Tibial artery (tissue), 4 donors: ENCODE measurements at regions not wholly inside any gene's neighbourhood (a gene's known extent, or its start where the extent isn't known, plus 50 kb on each side); places are given as distances from the start of the nearest gene placed in this dataset.

Experiments
- DNase-seq, 2 donors: peaks; one replicate each; pipeline ENCODE4 v3.0.0-alpha.2; 2019
- H3K27ac ChIP-seq, 2 donors: fragments of 200-600 bp; sonication (generic) in 1 of 2; 1 replicate in 1 of 2; 2 replicates in 1 of 2; pipeline ENCODE4 v1.5.1; 2018 to 2019; ENCODE audit warnings: mild to moderate bottlenecking in 1 of 2
- H3K27me3 ChIP-seq, 2 donors: fragments of 200-600 bp; sonication (generic) in 1 of 2; one replicate each; pipeline versions ENCODE4 v1.5.1 to v1.6.0; 2016 to 2019
- H3K36me3 ChIP-seq, 3 donors: fragments of 200-600 bp; sonication (generic) in 2 of 3; one replicate each; pipeline ENCODE4 v1.5.1; 2016 to 2019; ENCODE audit warnings: mild to moderate bottlenecking in 2 of 3
- H3K4me1 ChIP-seq, 4 donors: fragments of 200-600 bp; sonication (generic) in 2 of 4; 1 replicate in 3 of 4; 2 replicates in 1 of 4; pipeline ENCODE4 v1.5.1; 2016 to 2019
- H3K4me3 ChIP-seq, 2 donors: fragments of 200-600 bp; sonication (generic) in 1 of 2; 1 replicate in 1 of 2; 2 replicates in 1 of 2; pipeline ENCODE4 v1.5.1; 2018 to 2019; ENCODE audit warnings: mild to moderate bottlenecking in 2 of 2
- H3K9me3 ChIP-seq, 3 donors: fragments of 200-600 bp; sonication (generic) in 1 of 3; one replicate each; pipeline ENCODE4 v1.5.1; 2016 to 2019
- intact Hi-C: fragments of 100-400 bp; cut with DNase I; formaldehyde crosslinking; loops from one replicate; pipeline ENCODE4 v1.15.0; 2023; ENCODE audit warnings: low total_unique reads
- TF ChIP-seq, protein P1 (sequence below), 2 experiments: fragments of 200-600 bp in 1 of 2; fragments of 450-650 bp in 1 of 2; IDR thresholded peaks; one replicate each; pipeline ENCODE4 v1.5.1; 2017 to 2019; ENCODE audit warnings: antibody characterized with exemption in 2 of 2, mild to moderate bottlenecking in 1 of 2, moderate library complexity in 1 of 2

DNA sequence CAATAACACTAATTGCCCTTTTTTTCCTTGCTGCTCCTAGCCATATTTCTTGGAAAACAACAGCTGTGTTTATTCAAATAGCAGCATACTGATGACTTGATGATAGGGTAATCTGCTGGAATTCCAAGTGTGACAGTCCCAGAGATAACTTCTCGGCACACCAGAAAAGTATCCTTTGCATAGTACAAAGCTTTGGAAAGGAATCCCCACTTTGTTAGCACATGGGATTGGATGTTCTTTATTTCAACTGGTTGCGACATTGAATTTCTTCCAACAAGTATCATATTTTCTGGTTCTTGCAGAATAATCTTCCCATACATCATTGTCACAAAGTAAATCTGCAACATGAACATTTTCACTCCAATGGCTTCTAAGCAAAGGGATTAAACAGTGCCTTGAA lies 445.8 kb upstream of the ACVR2A start:
- Histone ChIP-seq H3K27me3 (no peaks in the 10 kb centered on the region), H3K36me3 (no peaks in the 10 kb centered on the region), H3K27ac (no peak overlapping the region), H3K4me3 (no peak overlapping the region), H3K4me1 (no peaks in the 10 kb centered on the region), H3K9me3 (no peaks in the 10 kb centered on the region)
- no peak for DNase-seq
- intact Hi-C loops = no loop called here
- TF ChIP-seq, protein P1, sequence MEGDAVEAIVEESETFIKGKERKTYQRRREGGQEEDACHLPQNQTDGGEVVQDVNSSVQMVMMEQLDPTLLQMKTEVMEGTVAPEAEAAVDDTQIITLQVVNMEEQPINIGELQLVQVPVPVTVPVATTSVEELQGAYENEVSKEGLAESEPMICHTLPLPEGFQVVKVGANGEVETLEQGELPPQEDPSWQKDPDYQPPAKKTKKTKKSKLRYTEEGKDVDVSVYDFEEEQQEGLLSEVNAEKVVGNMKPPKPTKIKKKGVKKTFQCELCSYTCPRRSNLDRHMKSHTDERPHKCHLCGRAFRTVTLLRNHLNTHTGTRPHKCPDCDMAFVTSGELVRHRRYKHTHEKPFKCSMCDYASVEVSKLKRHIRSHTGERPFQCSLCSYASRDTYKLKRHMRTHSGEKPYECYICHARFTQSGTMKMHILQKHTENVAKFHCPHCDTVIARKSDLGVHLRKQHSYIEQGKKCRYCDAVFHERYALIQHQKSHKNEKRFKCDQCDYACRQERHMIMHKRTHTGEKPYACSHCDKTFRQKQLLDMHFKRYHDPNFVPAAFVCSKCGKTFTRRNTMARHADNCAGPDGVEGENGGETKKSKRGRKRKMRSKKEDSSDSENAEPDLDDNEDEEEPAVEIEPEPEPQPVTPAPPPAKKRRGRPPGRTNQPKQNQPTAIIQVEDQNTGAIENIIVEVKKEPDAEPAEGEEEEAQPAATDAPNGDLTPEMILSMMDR (IDR thresholded peaks at IDR 0.05) = no peak

DNA sequence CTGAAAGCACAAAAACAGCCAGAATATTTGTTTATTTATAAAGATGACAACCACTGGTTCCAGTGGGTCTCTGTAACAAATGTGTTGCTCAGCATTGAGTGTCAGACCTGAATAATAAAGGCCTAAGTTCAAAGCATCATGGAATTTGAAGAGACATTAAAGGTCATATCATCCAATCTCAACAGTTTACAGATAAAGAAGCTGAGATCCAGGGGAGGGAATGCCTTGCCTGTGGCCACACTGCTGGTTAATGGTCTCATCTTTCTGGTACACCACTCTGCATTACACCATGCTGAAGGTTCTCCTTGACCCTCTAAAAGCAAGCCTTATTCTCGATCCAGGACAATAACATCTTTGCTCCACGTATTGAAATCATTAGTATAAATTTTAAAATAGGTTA lies 446.5 kb upstream of the ACVR2A start:
- Histone ChIP-seq H3K27me3 (no peaks in the 10 kb centered on the region), H3K4me1 (no peaks in the 10 kb centered on the region), H3K36me3 (no peaks in the 10 kb centered on the region), H3K27ac (no peak overlapping the region), H3K9me3 (no peaks in the 10 kb centered on the region), H3K4me3 (no peak overlapping the region)
- TF ChIP-seq, protein P1 (IDR thresholded peaks at IDR 0.05) = no peak
- DNase-seq = no peak
- intact Hi-C loops = no loop called here

DNA sequence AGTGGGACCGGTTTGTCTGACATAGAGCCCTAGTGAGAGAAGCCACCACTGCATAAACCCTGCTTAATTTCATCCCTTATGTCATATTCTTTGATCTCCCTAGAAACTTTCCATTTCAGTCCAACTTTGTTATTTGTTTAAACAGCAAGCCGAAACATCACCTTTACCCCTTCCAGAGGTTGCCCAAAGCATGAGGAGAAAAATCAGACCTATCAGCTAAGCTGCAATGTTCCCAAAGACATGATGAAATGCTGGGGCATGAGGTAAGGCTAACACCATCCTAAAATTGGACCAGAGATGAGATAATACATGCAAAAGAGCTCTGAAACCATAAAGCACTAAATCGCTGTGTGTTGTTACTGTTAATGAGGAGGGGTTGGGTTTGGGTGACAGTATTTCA lies 447.9 kb upstream of the ACVR2A start:
- Histone ChIP-seq H3K36me3 (no peaks in the 10 kb centered on the region), H3K4me1 (no peaks in the 10 kb centered on the region), H3K27me3 (no peaks in the 10 kb centered on the region), H3K4me3 (no peak overlapping the region), H3K27ac (no peak overlapping the region), H3K9me3 (no peaks in the 10 kb centered on the region)
- TF ChIP-seq, protein P1 (IDR thresholded peaks at IDR 0.05) = no peak
- no peak for DNase-seq
- intact Hi-C loops = no loop called here

DNA sequence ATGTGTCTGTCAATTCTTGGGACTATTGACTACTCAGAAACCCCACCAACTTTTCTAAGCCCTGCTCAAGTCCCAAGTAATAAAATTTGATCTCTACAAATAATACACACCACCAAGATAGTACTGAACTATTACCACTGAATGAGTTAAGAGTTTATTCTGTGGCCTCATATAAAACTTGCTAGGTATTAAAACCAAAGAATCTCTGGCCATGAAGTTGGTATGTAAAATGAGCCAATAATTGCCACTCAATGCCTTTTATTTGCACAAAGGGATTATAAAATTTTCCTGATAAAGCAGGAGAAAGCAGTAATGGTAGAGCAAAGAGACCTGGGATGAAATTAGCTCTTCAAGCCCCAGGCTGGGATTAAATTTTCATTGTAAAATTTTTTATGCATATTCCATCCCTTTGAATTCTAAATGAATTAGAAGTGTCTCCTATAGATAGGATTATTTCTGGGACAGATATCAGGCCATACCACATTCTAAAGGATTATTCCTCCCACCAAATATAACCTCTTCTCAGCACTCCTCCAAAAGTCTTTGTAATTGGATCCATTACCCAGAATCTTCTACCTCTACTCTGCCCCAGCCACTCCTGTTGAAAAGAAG lies 450.5 kb upstream of the ACVR2A start:
- Histone ChIP-seq H3K36me3 (no peaks in the 10 kb centered on the region), H3K4me3 (no peak overlapping the region), H3K27ac (no peak overlapping the region), H3K27me3 (no peaks in the 10 kb centered on the region), H3K4me1 (no peaks in the 10 kb centered on the region), H3K9me3 (no peaks in the 10 kb centered on the region)
- intact Hi-C loops = no loop called here
- DNase-seq = no peak
- TF ChIP-seq, protein P1 (IDR thresholded peaks at IDR 0.05) = no peak

DNA sequence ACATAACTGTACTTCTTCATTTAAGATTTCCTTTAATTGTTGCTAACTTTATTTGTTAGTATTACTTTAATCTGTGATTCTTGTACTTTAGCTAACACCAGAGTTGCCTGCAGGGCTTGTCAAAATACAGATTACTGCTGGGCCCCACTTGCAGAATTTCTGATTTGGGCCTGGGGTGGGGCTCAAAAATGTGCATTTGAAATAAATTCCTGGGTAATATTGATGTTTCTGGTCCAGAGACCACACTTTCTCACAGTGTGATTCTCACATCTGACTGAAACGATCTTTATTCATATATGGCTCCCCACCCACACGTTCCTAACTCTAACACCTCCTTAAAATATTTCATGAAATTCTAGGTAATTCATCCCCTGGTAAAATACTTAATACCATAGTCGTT lies 452.6 kb upstream of the ACVR2A start:
- intact Hi-C loops = no loop called here
- H3K4me3 ChIP-seq = no peak overlapping the region
- H3K27me3 ChIP-seq = no peaks in the 10 kb centered on the region
- no peaks in the 10 kb centered on the region for H3K36me3 ChIP-seq
- DNase-seq = no peak
- H3K27ac ChIP-seq = no peak overlapping the region
- no peaks in the 10 kb centered on the region for H3K4me1 ChIP-seq
- H3K9me3 ChIP-seq = no peaks in the 10 kb centered on the region
- TF ChIP-seq, protein P1 (IDR thresholded peaks at IDR 0.05) = no peak

DNA sequence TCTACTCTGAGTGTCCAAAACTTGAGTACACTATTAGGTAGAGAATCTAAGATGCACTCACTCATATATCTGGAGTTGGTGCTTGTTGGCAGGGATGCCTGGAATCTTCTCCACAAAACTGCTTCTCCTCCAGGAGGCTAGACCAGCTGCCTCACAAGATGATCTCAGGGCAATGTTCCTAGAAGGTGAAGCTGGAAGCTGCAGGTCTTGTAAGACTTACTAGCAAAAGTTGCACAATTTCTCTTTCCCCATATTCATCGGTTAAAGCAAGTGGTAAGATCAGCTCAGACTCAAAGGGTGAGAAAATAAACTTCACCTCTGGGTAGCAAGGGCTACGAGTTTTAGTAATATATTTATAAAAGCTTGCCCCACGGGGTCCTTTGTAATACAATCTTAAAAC lies 454.4 kb upstream of the ACVR2A start:
- no peak overlapping the region for H3K4me3 ChIP-seq
- H3K4me1 ChIP-seq = no peaks in the 10 kb centered on the region
- no peaks in the 10 kb centered on the region for H3K36me3 ChIP-seq
- no peak for DNase-seq
- intact Hi-C loops = no loop called here
- H3K27ac ChIP-seq = no peak overlapping the region
- H3K27me3 ChIP-seq = no peaks in the 10 kb centered on the region
- TF ChIP-seq, protein P1 (IDR thresholded peaks at IDR 0.05) = no peak
- H3K9me3 ChIP-seq = no peaks in the 10 kb centered on the region
